Mesenchymal stem cell (in vitro differentiated cells and primary cell): ENCODE measurements at regions not wholly inside any gene's neighbourhood (a gene's known extent, or its start where the extent isn't known, plus 50 kb on each side); places are given as distances from the start of the nearest gene placed in this dataset.

Experiments
- DNase-seq: peaks from one replicate; pipeline ENCODE4 v3.0.0-alpha.2; 2013
- H2AFZ ChIP-seq: one replicate; pipeline ENCODE4 v1.6.1; 2013; ENCODE audit warnings: low read depth, mild to moderate bottlenecking, control low read depth, inconsistent platforms, low read length, moderate library complexity
- H2AK5ac ChIP-seq: 2 replicates; pipeline ENCODE4 v1.6.1; 2013; ENCODE audit warnings: low read length, moderate library complexity, mild to moderate bottlenecking, inconsistent platforms; ENCODE audit not compliant: severe bottlenecking
- H2BK120ac ChIP-seq: one replicate; pipeline ENCODE4 v1.6.1; 2013; ENCODE audit warnings: low read depth, mild to moderate bottlenecking, inconsistent platforms, low read length, moderate library complexity
- H2BK12ac ChIP-seq, 2 experiments: one replicate each; pipeline ENCODE4 v1.6.1; 2013; ENCODE audit warnings: inconsistent platforms in 2 of 2, low read length in 2 of 2, mild to moderate bottlenecking in 2 of 2, moderate library complexity in 2 of 2, control low read depth in 1 of 2
- H2BK15ac ChIP-seq: one replicate; pipeline ENCODE4 v1.6.1; 2013; ENCODE audit warnings: mild to moderate bottlenecking, low read depth, inconsistent platforms; ENCODE audit not compliant: poor library complexity, severe bottlenecking
- H2BK5ac ChIP-seq: 2 replicates; pipeline ENCODE4 v1.6.1; 2013; ENCODE audit warnings: low read depth, mild to moderate bottlenecking, low read length, control low read depth, inconsistent platforms; ENCODE audit not compliant: poor library complexity, severe bottlenecking
- H3K14ac ChIP-seq, 2 experiments: one replicate each; pipeline ENCODE4 v1.6.1; 2013; ENCODE audit warnings: inconsistent platforms in 2 of 2, low read length in 2 of 2, control low read depth in 1 of 2, mild to moderate bottlenecking in 1 of 2, moderate library complexity in 1 of 2
- H3K18ac ChIP-seq, 2 experiments: one replicate each; pipeline ENCODE4 v1.6.1; 2013; ENCODE audit warnings: inconsistent platforms in 2 of 2, low read length in 2 of 2, control low read depth in 1 of 2, low read depth in 1 of 2, mild to moderate bottlenecking in 1 of 2
- H3K23ac ChIP-seq, 2 experiments: one replicate each; pipeline ENCODE4 v1.6.1; 2013; ENCODE audit warnings: inconsistent platforms in 2 of 2, low read length in 2 of 2, mild to moderate bottlenecking in 2 of 2, moderate library complexity in 2 of 2, control low read depth in 1 of 2
- H3K27ac ChIP-seq: 2 replicates; pipeline ENCODE4 v1.5.1; 2013; ENCODE audit warnings: mild to moderate bottlenecking, moderate library complexity, low read length, control low read depth, inconsistent platforms; ENCODE audit not compliant: poor library complexity, severe bottlenecking
- H3K27me3 ChIP-seq, 2 experiments: 2 replicates each; pipeline versions ENCODE4 v1.6.1 to v1.7.0; 2013; ENCODE audit warnings: low read length in 2 of 2, mild to moderate bottlenecking in 2 of 2, moderate library complexity in 2 of 2, control low read depth in 1 of 2, inconsistent platforms in 1 of 2; ENCODE audit not compliant: control insufficient read depth in 1 of 2, insufficient read depth in 1 of 2
- H3K36me3 ChIP-seq, 2 experiments: 2 replicates each; pipeline versions ENCODE4 v1.6.1 to v1.7.0; 2013; ENCODE audit warnings: low read length in 2 of 2, control low read depth in 1 of 2, inconsistent platforms in 1 of 2, low read depth in 1 of 2, mild to moderate bottlenecking in 1 of 2; ENCODE audit not compliant: insufficient read depth in 2 of 2, control insufficient read depth in 1 of 2
- H3K4ac ChIP-seq, 2 experiments: one replicate each; pipeline ENCODE4 v1.6.1; 2013; ENCODE audit warnings: inconsistent platforms in 2 of 2, low read length in 2 of 2, mild to moderate bottlenecking in 2 of 2, moderate library complexity in 2 of 2, control low read depth in 1 of 2, low read depth in 1 of 2
- H3K4me1 ChIP-seq: 2 replicates; pipeline ENCODE4 v1.6.1; 2013; ENCODE audit warnings: low read depth, low read length, control low read depth; ENCODE audit not compliant: control insufficient read depth, insufficient read depth
- H3K4me2 ChIP-seq: 2 replicates; pipeline ENCODE4 v1.6.1; 2013; ENCODE audit warnings: low read length, mild to moderate bottlenecking, inconsistent platforms; ENCODE audit not compliant: poor library complexity, severe bottlenecking
- H3K4me3 ChIP-seq, 2 experiments: 2 replicates each; pipeline versions ENCODE4 v1.5.1 to v1.7.0; 2013; ENCODE audit warnings: low read length in 2 of 2, mild to moderate bottlenecking in 2 of 2, control low read depth in 1 of 2, low read depth in 1 of 2; ENCODE audit not compliant: insufficient read depth in 1 of 2
- H3K79me1 ChIP-seq: replicated peaks from 2 replicates; pipeline ENCODE4 v1.6.1; 2013; ENCODE audit warnings: mild to moderate bottlenecking, control low read depth, low read length, inconsistent platforms; ENCODE audit not compliant: poor library complexity, severe bottlenecking
- H3K9ac ChIP-seq: 2 replicates; pipeline ENCODE4 v1.7.0; 2013; ENCODE audit warnings: mild to moderate bottlenecking, low read length, moderate library complexity
- H3K9me3 ChIP-seq: 2 replicates; pipeline ENCODE4 v1.7.0; 2013; ENCODE audit warnings: mild to moderate bottlenecking, low read length; ENCODE audit not compliant: control insufficient read depth
- H4K8ac ChIP-seq: one replicate; pipeline ENCODE4 v1.6.1; 2013; ENCODE audit warnings: inconsistent platforms, mild to moderate bottlenecking, low read length, moderate library complexity
- H4K91ac ChIP-seq: one replicate; pipeline ENCODE4 v1.6.1; 2013; ENCODE audit warnings: mild to moderate bottlenecking, low read length, inconsistent platforms
- whole genome bisulfite sequencing: methylation state at CpG from one replicate; pipeline ENCODE4 v1.1.7; 2013; ENCODE audit warnings: mixed read lengths; 5-methylcytosine and 5-hydroxymethylcytosine counted together

DNA sequence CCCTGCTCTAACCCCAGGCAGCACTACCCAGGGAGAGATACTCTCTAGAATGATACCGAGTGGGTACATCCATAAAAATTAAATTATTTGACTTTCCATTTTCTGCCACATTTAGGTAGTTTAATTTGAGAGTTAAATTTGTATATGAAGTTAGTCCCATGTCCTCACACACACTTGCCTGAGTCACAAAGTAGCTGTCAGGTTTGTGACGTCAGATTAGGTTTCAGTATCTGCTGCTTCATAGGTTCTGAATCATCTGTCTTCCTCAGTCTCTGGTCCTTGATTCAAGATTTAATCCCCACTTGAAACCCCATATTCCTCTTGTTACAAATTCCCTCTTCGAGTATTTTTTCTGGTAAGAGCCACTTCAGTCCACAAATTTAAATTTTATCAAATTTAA, 738.6 kb upstream of the FAM98A start:
- Histone ChIP-seq H2AFZ (no peak overlapping the region), H3K9ac (no peak overlapping the region), H3K4ac (no peak overlapping the region), H3K9me3 (no peaks in the 10 kb centered on the region), H3K27me3 (no peaks in the 10 kb centered on the region), H3K79me1 (no peaks in the 10 kb centered on the region), H3K4me3 (no peak overlapping the region), H3K23ac (no peak overlapping the region), H4K91ac (no peak overlapping the region), H3K36me3 (no peaks in the 10 kb centered on the region), H3K4me1 (no peaks in the 10 kb centered on the region), H3K27ac (no peak overlapping the region), H4K8ac (no peak overlapping the region), H3K4me2 (no peak overlapping the region), H2BK120ac (no peak overlapping the region), H2BK5ac (no peak overlapping the region), H2BK15ac (no peak overlapping the region), H2AK5ac (no peak overlapping the region), H2BK12ac (no peak overlapping the region), H3K18ac (no peak overlapping the region), H3K14ac (no peak overlapping the region)
- 83% methylated on average over 2 of the region's 3 CpGs for WGBS
- DNase-seq, result no peak

DNA sequence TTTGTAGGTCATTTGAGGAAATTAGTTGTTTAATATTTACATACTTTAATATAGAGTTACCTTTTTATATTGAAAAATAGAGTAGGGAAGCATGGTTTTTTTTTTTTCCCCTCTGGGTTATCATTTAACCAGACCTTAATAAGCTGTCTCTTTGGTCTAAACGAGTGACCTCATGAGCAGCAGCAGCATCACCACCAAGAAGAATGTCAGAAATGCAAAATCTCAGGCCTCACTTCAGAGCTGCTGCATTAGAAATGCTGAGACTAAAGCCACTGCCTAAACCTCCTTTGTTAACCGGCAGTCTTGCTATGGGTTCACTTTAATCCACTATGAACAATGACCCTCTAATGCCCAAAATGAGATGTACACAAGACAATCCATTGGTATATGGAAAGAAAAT, 733.7 kb upstream of the FAM98A start:
- Histone ChIP-seq H3K9ac (no peak overlapping the region), H4K91ac (no peak overlapping the region), H3K4me1 (no peaks in the 10 kb centered on the region), H3K9me3 (no peaks in the 10 kb centered on the region), H3K4ac (no peak overlapping the region), H2BK120ac (no peak overlapping the region), H2BK12ac (no peak overlapping the region), H2AK5ac (no peak overlapping the region), H3K36me3 (no peaks in the 10 kb centered on the region), H2BK5ac (no peak overlapping the region), H3K23ac (no peak overlapping the region), H3K4me3 (no peak overlapping the region), H3K27me3 (no peaks in the 10 kb centered on the region), H2AFZ (no peak overlapping the region), H3K27ac (peak overlapping the region; percentile 62), H3K14ac (no peak overlapping the region), H3K18ac (no peak overlapping the region), H3K79me1 (no peaks in the 10 kb centered on the region), H3K4me2 (no peak overlapping the region), H2BK15ac (no peak overlapping the region), H4K8ac (no peak overlapping the region)
- DNase-seq, result no peak
- 43% methylated on average over 1 of the region's 2 CpGs for WGBS

DNA sequence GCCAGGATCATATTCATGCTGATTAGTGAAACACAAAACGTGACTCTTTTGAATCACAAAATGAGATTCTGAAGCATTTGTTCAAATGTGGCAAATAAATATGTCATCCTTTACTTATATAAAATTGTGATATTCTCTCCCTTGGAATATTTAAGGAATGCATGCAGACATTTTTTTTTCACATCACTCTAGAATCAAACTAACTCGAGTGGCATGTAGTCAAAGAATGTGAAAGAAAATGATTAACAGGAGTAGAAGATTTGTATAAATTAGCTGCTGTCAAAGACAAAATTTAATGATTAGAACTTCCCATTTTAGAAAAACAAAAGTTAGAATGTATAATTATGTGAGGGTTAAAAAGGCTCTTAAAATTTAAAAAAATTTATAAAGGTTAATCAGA, 721.0 kb upstream of the FAM98A start:
- H3K4me2 ChIP-seq, result no peak overlapping the region
- H4K8ac ChIP-seq, result no peak overlapping the region
- no peak overlapping the region for H2AK5ac ChIP-seq
- H3K23ac ChIP-seq, result no peak overlapping the region
- H3K27me3 ChIP-seq, result no peaks in the 10 kb centered on the region
- H2BK12ac ChIP-seq, result no peak overlapping the region
- H3K4ac ChIP-seq, result no peak overlapping the region
- H4K91ac ChIP-seq, result no peak overlapping the region
- H2BK5ac ChIP-seq, result no peak overlapping the region
- no CpG with 5 or more reads among the region's 2 CpGs for WGBS
- H2BK120ac ChIP-seq, result no peak overlapping the region
- DNase-seq, result no peak
- H3K4me3 ChIP-seq, result no peak overlapping the region
- H3K9ac ChIP-seq, result no peak overlapping the region
- no peaks in the 10 kb centered on the region for H3K9me3 ChIP-seq
- H3K14ac ChIP-seq, result no peak overlapping the region
- H3K18ac ChIP-seq, result no peak overlapping the region
- no peak overlapping the region for H3K27ac ChIP-seq
- no peak overlapping the region for H2AFZ ChIP-seq
- H3K79me1 ChIP-seq, result no peaks in the 10 kb centered on the region
- no peaks in the 10 kb centered on the region for H3K36me3 ChIP-seq
- H3K4me1 ChIP-seq, result no peaks in the 10 kb centered on the region
- no peak overlapping the region for H2BK15ac ChIP-seq

DNA sequence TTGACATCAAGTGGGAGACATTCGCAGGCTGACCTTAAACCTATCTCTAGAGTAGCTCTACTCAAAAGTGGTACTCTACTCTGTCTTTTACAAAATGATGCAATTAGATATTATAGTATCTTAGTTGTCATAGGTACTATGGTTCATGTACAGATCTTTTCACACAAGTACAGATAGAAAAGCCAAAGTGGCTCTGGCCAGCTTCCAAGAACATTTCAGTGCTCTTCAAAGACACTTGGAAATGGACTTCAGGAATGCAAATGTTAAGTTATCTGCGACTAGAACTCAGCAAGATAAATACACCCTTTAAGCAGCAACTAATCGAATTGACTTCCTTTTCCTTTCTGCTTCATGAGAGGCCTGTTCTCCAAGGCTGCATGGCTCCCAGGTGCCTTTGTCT, 718.7 kb upstream of the FAM98A start:
- no peak overlapping the region for H3K9ac ChIP-seq
- H3K9me3 ChIP-seq, result no peaks in the 10 kb centered on the region
- H2BK12ac ChIP-seq, result no peak overlapping the region
- no peak overlapping the region for H2BK120ac ChIP-seq
- H2BK5ac ChIP-seq, result no peak overlapping the region
- H3K4me3 ChIP-seq, result no peak overlapping the region
- no peak overlapping the region for H3K23ac ChIP-seq
- H3K27me3 ChIP-seq, result no peaks in the 10 kb centered on the region
- no peak overlapping the region for H3K4me2 ChIP-seq
- H2BK15ac ChIP-seq, result no peak overlapping the region
- WGBS, result 72% methylated on average over 2 of the region's 3 CpGs
- no peak overlapping the region for H2AK5ac ChIP-seq
- H4K91ac ChIP-seq, result no peak overlapping the region
- no peak overlapping the region for H2AFZ ChIP-seq
- no peak overlapping the region for H3K4ac ChIP-seq
- no peak overlapping the region for H3K18ac ChIP-seq
- H3K79me1 ChIP-seq, result no peaks in the 10 kb centered on the region
- H3K36me3 ChIP-seq, result no peaks in the 10 kb centered on the region
- H3K14ac ChIP-seq, result no peak overlapping the region
- H3K4me1 ChIP-seq, result no peaks in the 10 kb centered on the region
- no peak overlapping the region for H4K8ac ChIP-seq
- no peak for DNase-seq
- peak overlapping the region; percentile 18 for H3K27ac ChIP-seq
